Esophagus mucosa (tissue), 1 donor: ENCODE measurements at regions not wholly inside any gene's neighbourhood (a gene's known extent, or its start where the extent isn't known, plus 50 kb on each side); places are given as distances from the start of the nearest gene placed in this dataset.
"Not testable (repeated sequence)": the region's sequence is repeated elsewhere in the genome, so short reads cannot be mapped to it uniquely, and the experiment has no call there.

Source experiments
- ATAC-seq: fragments of 200-7000 bp; cut with Tn5 transposase; one replicate; pipeline ENCODE4 v1.9.1; 2020
- donor health status: DM: yes; HTN: yes; CAD: no.

- no peak for ATAC-seq
These were observed 130.3 kb upstream of the FAM98A start for GRCh38 chr2:33729353-33729752.

DNA sequence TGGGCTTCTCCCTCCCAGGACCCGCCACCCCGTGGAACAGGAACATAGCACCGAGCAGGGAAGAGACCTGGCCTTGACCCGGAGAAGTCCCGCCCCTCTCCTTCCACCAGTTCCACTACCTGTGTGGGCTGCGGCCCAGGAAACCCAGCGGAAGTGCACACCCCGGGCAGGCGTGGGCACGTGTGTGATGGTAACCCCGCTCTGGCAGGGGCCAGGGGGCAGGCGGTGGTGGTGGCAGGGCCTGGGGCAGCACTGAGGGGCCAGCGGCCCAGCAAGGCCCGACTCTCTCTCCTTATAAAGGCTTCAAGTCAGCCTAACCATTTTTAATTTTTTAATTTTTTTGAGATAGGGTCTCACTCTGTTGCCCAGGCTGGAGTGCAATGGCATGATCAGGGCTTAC, 129.0 kb upstream of the FAM98A start:
- ATAC-seq: no peak

DNA sequence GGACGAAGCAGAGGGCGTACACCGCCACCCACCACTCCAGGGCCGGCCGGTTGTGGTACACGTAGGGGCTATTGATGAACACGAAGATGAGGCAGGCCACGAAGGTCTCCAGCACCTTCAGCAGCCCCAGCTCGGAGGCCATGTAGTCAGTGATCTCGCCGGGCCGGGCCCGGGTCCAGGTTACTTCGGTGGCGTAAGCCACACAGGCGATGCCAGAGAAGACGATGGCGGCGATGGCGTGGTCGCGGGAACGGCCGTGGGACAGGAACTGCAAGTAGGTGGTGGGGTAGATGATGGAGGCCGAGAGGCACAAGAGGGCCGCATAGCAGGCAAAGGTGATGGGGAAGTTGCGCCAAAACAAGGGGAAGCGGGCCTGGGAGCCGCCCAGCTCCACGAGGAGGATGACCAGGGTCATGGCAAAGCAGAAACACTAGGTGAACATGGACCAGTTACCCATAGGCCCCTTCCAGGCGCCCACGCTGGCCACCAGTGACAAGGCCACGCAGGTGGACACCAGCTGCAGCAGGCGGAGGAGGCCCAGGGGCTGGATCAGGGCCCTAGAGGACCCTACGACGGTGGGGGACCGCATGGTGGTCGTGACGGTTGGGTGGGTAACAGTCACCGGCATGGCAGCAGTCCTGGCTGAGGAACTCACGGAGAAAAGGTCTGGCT, 128.4 kb upstream of the FAM98A start:
- ATAC-seq: no peak

GRCh38 chr2:33726415-33726814, 127.3 kb upstream of the FAM98A start:
- no peak for ATAC-seq

GRCh38 chr2:33723329-33723728, 124.2 kb upstream of the FAM98A start:
- no peak for ATAC-seq

DNA sequence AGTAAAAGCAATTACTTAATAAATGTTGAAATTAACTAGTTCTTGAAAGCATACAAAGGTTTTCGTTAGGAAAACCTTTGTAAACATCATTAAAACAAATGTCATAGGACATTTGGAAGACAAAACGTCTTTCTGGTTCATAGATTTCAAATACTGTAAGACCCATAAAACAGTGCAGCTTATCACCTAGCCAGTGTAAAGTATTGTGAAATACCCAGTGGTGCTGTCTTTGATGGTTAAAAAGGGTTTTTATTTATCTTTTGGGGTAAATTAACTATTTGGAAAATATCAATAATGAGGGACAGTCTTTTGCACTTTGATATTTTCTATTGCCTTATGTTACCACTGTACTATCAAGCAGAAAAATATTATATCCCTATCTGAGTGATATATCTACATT, 120.0 kb upstream of the FAM98A start:
- ATAC-seq: no peak

DNA sequence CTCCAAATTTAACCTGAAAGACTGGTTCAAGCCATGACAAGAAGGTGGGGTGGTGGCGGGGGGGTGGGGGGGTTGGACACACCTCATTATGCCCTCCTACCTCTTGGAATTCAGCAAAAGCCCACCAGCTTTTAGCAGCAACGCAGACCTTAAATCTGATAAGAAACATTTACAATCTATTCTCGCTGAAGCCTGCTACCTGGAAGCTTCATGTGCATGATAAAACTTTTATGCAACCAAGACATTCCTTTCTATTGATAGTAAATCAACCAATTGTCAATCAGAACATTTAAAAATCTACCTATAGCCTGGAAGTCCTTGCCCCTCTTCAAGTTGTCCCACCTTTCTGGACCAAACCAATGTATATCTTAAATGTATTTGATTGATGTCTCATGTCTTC, 113.6 kb upstream of the FAM98A start:
- no peak for ATAC-seq

DNA sequence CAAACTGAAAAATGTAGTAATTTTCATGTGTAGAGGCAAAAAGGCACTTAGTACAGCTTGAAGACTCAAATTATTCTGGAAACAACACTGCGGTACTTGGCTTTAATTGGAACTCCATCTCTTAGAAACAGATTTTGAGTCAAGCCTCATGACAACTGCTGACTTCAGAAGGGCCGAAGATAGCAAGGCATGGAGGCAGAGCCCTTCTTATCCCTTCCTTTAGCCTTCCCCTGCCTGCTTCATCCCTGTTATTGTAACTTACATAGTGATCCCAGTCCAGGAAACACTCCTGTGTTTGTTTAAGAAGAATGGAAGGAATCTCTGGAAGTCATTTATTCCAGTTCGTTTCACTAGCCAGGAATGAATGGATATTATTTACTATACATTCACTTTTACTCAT, 110.9 kb upstream of the FAM98A start:
- ATAC-seq: no peak

DNA sequence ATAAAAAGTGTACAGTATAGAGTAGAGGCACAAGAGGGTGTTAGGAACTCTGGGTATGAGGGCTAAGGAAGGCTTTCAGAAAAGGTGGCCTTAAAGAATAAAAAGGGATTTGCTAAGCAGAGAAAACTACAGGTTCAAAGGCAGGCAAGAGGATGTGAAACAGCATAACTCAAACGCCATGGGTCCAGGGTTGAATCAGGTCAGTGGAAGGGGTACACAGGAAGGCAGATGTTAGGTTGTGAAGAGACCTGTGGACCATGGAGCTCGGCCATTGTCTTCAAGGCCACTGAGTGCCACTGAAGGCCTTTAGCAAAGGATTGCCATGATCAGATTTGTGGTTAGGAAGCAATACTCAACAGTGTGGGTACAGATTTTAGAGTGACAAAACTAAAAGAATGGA, 108.2 kb upstream of the FAM98A start:
- no peak for ATAC-seq

DNA sequence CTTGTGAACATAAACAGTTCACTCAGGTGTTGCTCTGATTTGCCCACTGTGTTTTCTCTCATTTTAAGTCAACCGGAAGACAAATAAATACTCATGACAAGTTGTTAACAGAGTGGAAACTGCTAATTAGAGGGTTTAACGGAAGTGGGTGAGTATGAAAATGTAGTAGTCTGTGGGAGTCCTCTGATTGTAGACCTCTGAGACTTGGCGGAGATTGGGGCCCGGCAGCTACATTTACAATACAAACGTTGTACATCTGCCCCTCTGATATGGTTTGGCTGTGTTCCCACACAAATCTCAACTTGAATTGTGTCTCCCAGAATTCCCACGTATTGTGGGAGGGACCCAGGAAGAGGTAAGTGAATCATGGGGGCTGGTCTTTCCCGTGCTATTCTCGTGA, 107.3 kb upstream of the FAM98A start:
- ATAC-seq: no peak

DNA sequence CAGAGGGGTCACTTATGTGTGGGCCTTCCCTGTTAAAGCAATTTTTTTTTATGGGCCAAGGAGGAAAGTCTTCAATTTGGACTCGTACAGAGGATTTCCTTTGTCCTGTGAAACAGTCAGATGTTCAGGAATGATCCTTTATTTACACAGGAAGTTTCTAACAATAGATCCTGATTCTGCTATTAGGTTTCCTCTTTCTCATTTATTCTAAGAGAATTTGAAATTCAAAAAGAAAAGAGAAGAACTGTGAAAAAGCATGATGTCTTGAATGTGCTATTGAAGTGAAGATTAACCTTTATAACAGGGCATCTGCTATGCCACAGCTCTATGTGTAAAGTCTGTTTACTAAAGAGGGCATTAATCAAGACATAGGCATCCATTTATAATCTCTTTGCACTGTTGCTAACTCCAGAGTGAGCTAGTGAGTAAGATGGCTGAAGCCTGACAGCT, 105.3 kb upstream of the FAM98A start:
- ATAC-seq: no peak

GRCh38 chr2:33696234-33696633, 97.1 kb upstream of the FAM98A start:
- ATAC-seq: no peak

DNA sequence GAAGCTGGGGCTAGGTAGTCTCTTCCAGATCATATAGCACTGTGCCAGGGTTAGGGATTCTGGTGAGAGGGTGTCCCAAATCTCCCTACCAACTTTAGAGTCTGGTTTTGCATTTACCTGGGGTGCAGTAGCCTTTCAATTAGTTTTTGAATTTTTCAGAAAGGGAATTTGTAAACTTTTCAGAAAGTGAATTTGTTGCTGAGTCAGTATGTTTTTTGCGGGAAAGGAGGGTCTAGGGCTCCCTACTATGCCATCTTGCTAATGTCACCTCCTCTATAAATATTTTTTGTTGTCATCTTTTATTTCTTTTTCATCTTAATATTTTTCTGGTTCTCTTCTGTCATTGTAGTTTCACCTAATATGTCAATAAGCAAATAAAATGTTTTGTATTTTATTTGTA, 95.8 kb upstream of the FAM98A start:
- ATAC-seq: no peak

GRCh38 chr2:33690686-33691085, 91.6 kb upstream of the FAM98A start:
- ATAC-seq: not testable (repeated sequence)

DNA sequence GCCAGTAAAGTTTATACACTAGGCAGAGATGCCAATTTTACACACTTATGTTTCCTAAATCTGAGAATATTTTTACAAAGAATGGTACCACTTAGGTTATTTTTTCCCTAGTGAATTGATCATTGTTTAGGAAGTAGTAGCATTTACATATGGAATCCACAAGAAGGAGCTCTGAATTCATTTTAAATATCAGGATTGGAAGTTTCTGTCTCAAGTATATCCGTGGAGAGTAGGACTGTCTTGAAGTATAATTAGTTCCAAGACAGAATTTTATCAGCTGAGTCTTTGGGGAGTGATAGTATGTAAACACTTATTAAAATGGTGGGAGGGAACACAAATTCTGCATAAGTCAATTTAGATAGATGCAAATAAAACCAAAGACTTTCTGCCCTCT, 82.3 kb upstream of the FAM98A start:
- ATAC-seq: no peak

DNA sequence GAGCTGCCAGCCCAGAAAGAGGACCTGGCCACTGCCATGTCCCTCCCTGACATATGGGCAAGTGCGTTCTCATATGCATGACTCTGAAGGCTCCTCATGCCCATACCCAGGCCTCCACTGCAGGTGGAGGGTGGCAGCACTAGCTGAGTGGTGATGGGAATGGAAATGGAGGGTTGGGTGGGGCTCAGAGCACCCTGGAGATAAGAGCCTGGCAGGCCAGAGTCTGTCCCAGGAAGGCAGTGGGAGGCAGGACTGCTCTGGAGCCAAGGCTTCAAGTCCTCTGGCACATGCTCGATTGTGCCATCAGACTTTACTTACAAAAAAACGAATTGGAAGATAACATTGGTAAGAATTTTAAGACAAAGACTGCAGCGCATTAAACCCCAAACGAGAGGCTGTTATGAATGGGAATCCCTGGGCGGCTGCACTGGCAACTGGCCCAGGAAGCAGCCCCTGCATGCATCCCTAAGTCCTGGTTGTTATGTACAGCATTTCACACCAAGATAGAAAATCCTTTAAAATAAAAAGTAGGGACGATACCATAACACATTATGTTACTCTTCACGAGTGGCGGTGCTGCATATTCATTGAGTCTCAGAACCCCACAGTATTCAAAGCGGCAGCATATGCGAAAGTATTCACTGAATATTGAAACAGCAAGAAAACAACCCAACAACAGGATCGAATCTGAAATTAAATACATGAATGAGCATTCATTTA, 81.7 kb upstream of the FAM98A start:
- ATAC-seq: no peak

DNA sequence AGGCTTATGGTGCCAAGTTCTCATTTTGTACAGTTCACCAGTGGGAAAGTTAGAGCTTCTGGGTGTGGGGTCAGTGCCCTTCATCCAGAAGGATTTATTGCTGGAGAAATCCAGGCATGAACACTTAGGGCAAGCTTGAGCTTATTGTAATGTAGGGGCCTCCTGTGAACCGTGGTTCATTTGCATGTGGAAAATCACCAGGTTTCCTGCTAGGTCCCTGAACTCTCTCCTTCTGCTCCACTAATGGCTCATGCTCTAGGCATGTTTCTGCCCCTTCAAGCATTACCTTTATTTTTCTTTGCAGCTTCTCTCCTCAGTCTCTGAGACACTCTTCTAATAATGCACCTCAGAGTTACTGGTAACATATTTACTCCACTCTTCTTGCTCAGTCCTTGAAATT, 79.3 kb upstream of the FAM98A start:
- ATAC-seq: no peak

DNA sequence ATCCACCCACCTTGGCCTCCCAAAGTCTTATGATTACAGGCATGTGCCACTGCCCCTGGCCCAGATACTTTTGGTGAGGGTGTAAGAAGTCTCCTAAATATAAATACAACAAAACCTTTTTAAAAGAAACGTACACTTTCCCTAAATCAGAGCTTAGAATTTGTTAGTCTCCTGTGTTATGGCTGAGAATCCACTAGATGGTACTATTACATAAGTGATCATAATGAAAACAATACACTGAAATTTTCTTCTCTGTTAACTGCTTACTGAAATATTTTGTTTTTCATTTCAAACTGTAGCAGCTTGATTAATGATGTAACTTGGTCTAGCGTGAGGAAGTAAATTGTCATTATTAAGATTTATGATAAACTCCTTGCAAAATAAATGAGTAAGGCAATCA, 74.8 kb upstream of the FAM98A start:
- ATAC-seq: no peak

DNA sequence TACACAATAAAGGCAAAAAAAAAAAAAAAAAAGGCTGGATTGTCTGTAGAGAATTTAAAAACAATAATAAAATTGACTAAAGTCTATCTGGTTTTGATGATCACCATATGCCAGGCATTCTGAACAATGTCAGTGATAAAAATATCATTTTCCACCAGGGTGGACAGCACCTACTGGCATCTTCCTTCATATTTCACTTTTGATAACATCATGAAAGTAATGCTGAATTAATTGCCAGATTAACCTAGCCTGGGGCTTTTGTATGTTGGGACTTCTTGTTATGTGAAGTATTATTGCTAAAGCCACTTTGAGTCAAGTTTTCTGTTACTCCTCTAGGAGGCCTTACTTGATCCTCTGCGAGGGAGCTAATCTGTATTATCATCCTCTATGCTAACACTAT, 73.8 kb upstream of the FAM98A start:
- ATAC-seq: no peak

- ATAC-seq: no peak
These were observed 73.3 kb upstream of the FAM98A start for GRCh38 chr2:33672389-33672788.

- ATAC-seq: no peak
These were observed 72.1 kb upstream of the FAM98A start for GRCh38 chr2:33671198-33671597.

- no peak for ATAC-seq
These were observed 71.4 kb upstream of the FAM98A start for GRCh38 chr2:33670392-33670937.

DNA sequence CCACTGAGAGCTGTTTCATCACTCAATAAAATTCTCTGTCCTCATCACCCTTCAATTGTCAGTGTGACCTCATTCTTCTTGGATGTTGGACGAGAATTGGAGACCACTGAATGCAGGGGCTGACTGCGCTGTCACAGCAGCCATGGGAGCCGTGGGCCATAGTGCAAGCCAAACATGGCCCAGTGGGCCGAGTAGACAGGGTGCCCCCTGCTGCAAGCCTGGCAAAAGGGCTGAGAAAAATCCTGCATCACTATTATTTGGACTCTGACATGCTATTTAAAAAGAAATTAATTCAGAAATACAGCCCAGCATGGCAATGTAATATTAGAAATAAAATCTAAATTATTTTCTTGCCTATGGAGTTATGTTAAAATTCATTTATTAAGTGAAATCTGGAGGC, 67.8 kb upstream of the FAM98A start:
- ATAC-seq: no peak

GRCh38 chr2:33665039-33665438, 65.9 kb upstream of the FAM98A start:
- no peak for ATAC-seq
